ENCODE measurements at regions not wholly inside any gene's neighbourhood (a gene's known extent, or its start where the extent isn't known, plus 50 kb on each side); places are given as distances from the start of the nearest gene placed in this dataset.
"Not testable (repeated sequence)": the region's sequence is repeated elsewhere in the genome, so short reads cannot be mapped to it uniquely, and the experiment has no call there.

GRCh38 chr12:14216405-14217294 lies 148.8 kb upstream of the ATF7IP start:
- no peak overlapping the region for H3K27ac ChIP-seq (ENCODE audit: low read depth in 1 of 2, low read length in 2 of 2)

GRCh38 chr12:14219156-14219555 lies 146.3 kb upstream of the ATF7IP start:
- no peak overlapping the region for H3K9ac ChIP-seq (ENCODE audit: low read depth in 1 of 2, low read length in 2 of 2)
- H3K27ac ChIP-seq (ENCODE audit: low read depth in 1 of 2, low read length in 2 of 2): no peak overlapping the region
- no peak overlapping the region for H3K4me3 ChIP-seq (ENCODE audit: low read depth in 1 of 3, low read length in 3 of 3)
- TF ChIP-seq REST (IDR thresholded peaks at IDR 0.05): no peak
- TF ChIP-seq CTCF (IDR thresholded peaks at IDR 0.05; ENCODE audit: low read depth, low read length, missing input control): no peak
- no peak for TF ChIP-seq GABPA (IDR thresholded peaks at IDR 0.05 in 1 of 2, conservative IDR thresholded peaks at IDR 0.05 in 1 of 2)
- peaks cover 0 to 2% (median 0%) of the 10 kb centered on the region in 4 donors for H3K4me1 ChIP-seq (ENCODE audit: control insufficient read depth in 4 of 4, insufficient read depth in 4 of 4, low read length in 3 of 4)
- H3K27me3 ChIP-seq (ENCODE audit: control insufficient read depth in 4 of 4, insufficient read depth in 4 of 4, low read length in 3 of 4): no peaks in the 10 kb centered on the region
- 91% methylated on average over 5 of the region's 5 CpGs for WGBS
- H3K36me3 ChIP-seq (ENCODE audit: control insufficient read depth in 4 of 4, insufficient read depth in 3 of 4, low read depth in 1 of 4, low read length in 3 of 4): no peaks in the 10 kb centered on the region
- H3K9me3 ChIP-seq (ENCODE audit: control insufficient read depth in 4 of 4, low read length in 3 of 4): no peaks in the 10 kb centered on the region
- no peak for DNase-seq (ENCODE audit: low spot score)

More at GRCh38 chr12:14216405-14217294, 148.8 kb upstream of the ATF7IP start:
- 77% methylated on average over 12 of the region's 12 CpGs for WGBS
- Histone ChIP-seq H3K36me3 (ENCODE audit: control insufficient read depth in 4 of 4, insufficient read depth in 3 of 4, low read depth in 1 of 4, low read length in 3 of 4) (no peaks in the 10 kb centered on the region), H3K4me3 (ENCODE audit: low read depth in 1 of 3, low read length in 3 of 3) (peak overlapping the region in 1 of 3 donors; percentile 31), H3K27me3 (ENCODE audit: control insufficient read depth in 4 of 4, insufficient read depth in 4 of 4, low read length in 3 of 4) (no peaks in the 10 kb centered on the region), H3K9me3 (ENCODE audit: control insufficient read depth in 4 of 4, low read length in 3 of 4) (no peaks in the 10 kb centered on the region), H3K9ac (ENCODE audit: low read depth in 1 of 2, low read length in 2 of 2) (peak overlapping the region in 1 of 2 donors; percentile 53), H3K4me1 (ENCODE audit: control insufficient read depth in 4 of 4, insufficient read depth in 4 of 4, low read length in 3 of 4) (peaks cover 0 to 3% (median 1%) of the 10 kb centered on the region in 4 donors)
- TF ChIP-seq HNF4G (IDR thresholded peaks at IDR 0.05) (no peak), HNF4A (conservative IDR thresholded peaks at IDR 0.05) (no peak), ZBTB33 (IDR thresholded peaks at IDR 0.05) (no peak)
- DNase-seq (ENCODE audit: low spot score): no peak

- DNase-seq (ENCODE audit: low spot score); H3K4me3 ChIP-seq (ENCODE audit: low read depth in 1 of 3, low read length in 3 of 3); H3K9me3 ChIP-seq (ENCODE audit: control insufficient read depth in 4 of 4, low read length in 3 of 4); H3K4me1 ChIP-seq (ENCODE audit: control insufficient read depth in 4 of 4, insufficient read depth in 4 of 4, low read length in 3 of 4); H3K27ac ChIP-seq (ENCODE audit: low read depth in 1 of 2, low read length in 2 of 2); H3K36me3 ChIP-seq (ENCODE audit: control insufficient read depth in 4 of 4, insufficient read depth in 3 of 4, low read depth in 1 of 4, low read length in 3 of 4); H3K9ac ChIP-seq (ENCODE audit: low read depth in 1 of 2, low read length in 2 of 2); H3K27me3 ChIP-seq (ENCODE audit: control insufficient read depth in 4 of 4, insufficient read depth in 4 of 4, low read length in 3 of 4): not testable (repeated sequence)
- WGBS: 80% methylated on average over 2 of the region's 2 CpGs
These were observed 145.8 kb upstream of the ATF7IP start for GRCh38 chr12:14219670-14220069.

Measured in liver (tissue), 8 donors.